ENCODE measurements at regions not wholly inside any gene's neighbourhood (a gene's known extent, or its start where the extent isn't known, plus 50 kb on each side); places are given as distances from the start of the nearest gene placed in this dataset.

GRCh38 chr4:185995665-185996064 lies 73.3 kb upstream of the TLR3 start:
- CTCF ChIA-PET, result interaction anchor here (0.6 to 1.2 kb wide), 3 partner anchors 26 to 218 kb away, joined by 3 read pairs; no protein-coding TSS in a partner anchor
- Mint-ChIP-seq H3K27ac (no peak overlapping the region), H3K27me3 (ENCODE audit: low read depth) (peaks cover 2% of the 10 kb centered on the region; the same call in 1 of the 2 replicates), H3K36me3 (peaks cover 18% of the 10 kb centered on the region), H3K4me1 (peaks cover 22% of the 10 kb centered on the region), H3K4me3 (no peak overlapping the region), H3K9me3 (peaks cover 21% of the 10 kb centered on the region)
- TF ChIP-seq NR3C1 (CRISPR knock-in tag; conservative IDR thresholded peaks at IDR 0.05; ENCODE audit: low read depth) (no peak), ZNF416 (CRISPR knock-in tag; IDR thresholded peaks at IDR 0.05) (peak; percentile 94), MAX (CRISPR knock-in tag; IDR thresholded peaks at IDR 0.05) (no peak), FOXK1 (CRISPR knock-in tag; IDR thresholded peaks at IDR 0.05) (no peak), USF1 (CRISPR knock-in tag; IDR thresholded peaks at IDR 0.05) (no peak)
- ATAC-seq, result no peak
- POLR2A ChIA-PET, result no interaction called here
- DNase-seq (ENCODE audit: low spot score), result no peak

GRCh38 chr4:185997296-185997695 lies 71.7 kb upstream of the TLR3 start:
- CTCF ChIA-PET, result no interaction called here
- no peak for DNase-seq (ENCODE audit: low spot score)

More at GRCh38 chr4:185997296-185997695, 71.7 kb upstream of the TLR3 start:
- peaks cover 21% of the 10 kb centered on the region for H3K9me3 Mint-ChIP-seq
- peaks cover 22% of the 10 kb centered on the region for H3K4me1 Mint-ChIP-seq
- peaks cover 18% of the 10 kb centered on the region for H3K36me3 Mint-ChIP-seq
- H3K4me3 Mint-ChIP-seq, result no peak overlapping the region
- H3K27ac Mint-ChIP-seq, result no peak overlapping the region
- POLR2A ChIA-PET, result no interaction called here
- H3K27me3 Mint-ChIP-seq (ENCODE audit: low read depth), result peaks cover 2% of the 10 kb centered on the region; the same call in 1 of the 2 replicates
- ATAC-seq, result no peak
- TF ChIP-seq E2F1 (CRISPR knock-in tag; IDR thresholded peaks at IDR 0.05), result no peak
- no peak for TF ChIP-seq CDX4 (CRISPR knock-in tag; IDR thresholded peaks at IDR 0.05; ENCODE audit: borderline replicate concordance)
- TF ChIP-seq ZBTB43 (CRISPR knock-in tag; IDR thresholded peaks at IDR 0.05), result no peak
- no peak for TF ChIP-seq E2F5 (CRISPR knock-in tag; IDR thresholded peaks at IDR 0.05)
- no peak for TF ChIP-seq ARID4B (CRISPR knock-in tag; IDR thresholded peaks at IDR 0.05; ENCODE audit: borderline replicate concordance)
- TF ChIP-seq CREB1 (CRISPR knock-in tag; IDR thresholded peaks at IDR 0.05), result no peak
- no peak for TF ChIP-seq RELA (CRISPR knock-in tag; IDR thresholded peaks at IDR 0.05; ENCODE audit: borderline replicate concordance)
- TF ChIP-seq E2F4 (CRISPR knock-in tag; IDR thresholded peaks at IDR 0.05; ENCODE audit: borderline replicate concordance, low read depth), result no peak
